ENCODE measurements at regions not wholly inside any gene's neighbourhood (a gene's known extent, or its start where the extent isn't known, plus 50 kb on each side); places are given as distances from the start of the nearest gene placed in this dataset.
"Not testable (repeated sequence)": the region's sequence is repeated elsewhere in the genome, so short reads cannot be mapped to it uniquely, and the experiment has no call there.

DNA sequence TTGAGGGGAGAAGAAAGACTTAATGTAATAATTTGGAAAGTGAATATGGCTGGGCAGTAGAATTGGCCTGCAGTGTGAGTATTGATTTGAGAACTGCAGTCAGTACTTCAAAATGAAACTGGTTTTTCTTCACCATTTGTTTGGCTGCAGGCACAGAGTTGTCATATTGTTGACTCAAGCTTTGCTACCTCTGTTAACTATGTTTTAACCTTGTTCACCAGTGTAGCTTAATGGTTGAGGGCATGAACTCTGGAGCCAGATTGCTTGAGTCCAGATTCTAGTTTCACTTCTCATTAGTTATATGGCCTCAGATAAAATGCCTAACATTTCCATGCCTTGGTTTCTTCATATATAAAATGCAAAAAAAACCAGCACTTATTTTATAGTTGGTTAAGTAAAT, 64.1 kb downstream of the CFAP44 start:
- Histone ChIP-seq H3K4me2 (no peak overlapping the region), H3K79me2 (ENCODE audit: low read depth) (no peaks in the 10 kb centered on the region), H3K9me3 (ENCODE audit: low read depth) (no peaks in the 10 kb centered on the region), H3K36me3 (no peaks in the 10 kb centered on the region), H3K4me3 (no peak overlapping the region), H3K4me1 (no peaks in the 10 kb centered on the region), H4K20me1 (ENCODE audit: low read depth) (no peaks in the 10 kb centered on the region), H3K27me3 (no peaks in the 10 kb centered on the region), H3K9ac (no peak overlapping the region), H2AFZ (replicated peaks) (no peak overlapping the region), H3K27ac (no peak overlapping the region), H3F3A (ENCODE audit: low read depth) (no peaks in the 10 kb centered on the region)
- H3K9me3 Mint-ChIP-seq: no peaks in the 10 kb centered on the region
- no peak overlapping the region for H3K27ac Mint-ChIP-seq
- DNase-seq (ENCODE audit: low spot score): no peak
- H3K36me3 Mint-ChIP-seq: peaks cover 2% of the 10 kb centered on the region
- TF ChIP-seq EZH2 (IDR thresholded peaks at IDR 0.05) (no peak), EZH2phosphoT487 (IDR thresholded peaks at IDR 0.05) (no peak)
- TF ChIP-seq, protein P1, sequence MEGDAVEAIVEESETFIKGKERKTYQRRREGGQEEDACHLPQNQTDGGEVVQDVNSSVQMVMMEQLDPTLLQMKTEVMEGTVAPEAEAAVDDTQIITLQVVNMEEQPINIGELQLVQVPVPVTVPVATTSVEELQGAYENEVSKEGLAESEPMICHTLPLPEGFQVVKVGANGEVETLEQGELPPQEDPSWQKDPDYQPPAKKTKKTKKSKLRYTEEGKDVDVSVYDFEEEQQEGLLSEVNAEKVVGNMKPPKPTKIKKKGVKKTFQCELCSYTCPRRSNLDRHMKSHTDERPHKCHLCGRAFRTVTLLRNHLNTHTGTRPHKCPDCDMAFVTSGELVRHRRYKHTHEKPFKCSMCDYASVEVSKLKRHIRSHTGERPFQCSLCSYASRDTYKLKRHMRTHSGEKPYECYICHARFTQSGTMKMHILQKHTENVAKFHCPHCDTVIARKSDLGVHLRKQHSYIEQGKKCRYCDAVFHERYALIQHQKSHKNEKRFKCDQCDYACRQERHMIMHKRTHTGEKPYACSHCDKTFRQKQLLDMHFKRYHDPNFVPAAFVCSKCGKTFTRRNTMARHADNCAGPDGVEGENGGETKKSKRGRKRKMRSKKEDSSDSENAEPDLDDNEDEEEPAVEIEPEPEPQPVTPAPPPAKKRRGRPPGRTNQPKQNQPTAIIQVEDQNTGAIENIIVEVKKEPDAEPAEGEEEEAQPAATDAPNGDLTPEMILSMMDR (IDR thresholded peaks at IDR 0.05): no peak
- H3K4me1 Mint-ChIP-seq: no peaks in the 10 kb centered on the region
- no peaks in the 10 kb centered on the region for H3K27me3 Mint-ChIP-seq (ENCODE audit: insufficient read depth, low read depth)
- no peak overlapping the region for H3K4me3 Mint-ChIP-seq

DNA sequence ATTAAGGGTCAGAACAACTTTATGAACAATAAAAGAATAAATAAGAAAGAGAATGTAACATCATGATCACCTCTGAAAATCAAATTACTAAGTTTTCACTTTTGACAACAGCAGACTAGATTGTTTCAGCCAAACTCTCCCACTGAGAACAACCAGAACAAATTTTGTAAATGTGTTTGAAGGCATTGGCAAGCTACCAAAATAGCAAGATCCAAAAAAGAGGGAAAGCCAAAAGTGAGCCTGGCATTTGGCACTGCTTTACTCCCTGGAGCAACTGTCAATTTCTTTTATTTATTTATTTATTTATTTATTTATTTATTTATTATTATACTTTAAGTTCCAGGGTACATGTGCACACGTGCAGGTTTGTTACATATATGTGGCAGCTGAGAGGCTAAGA, 67.2 kb downstream of the CFAP44 start:
- Mint-ChIP-seq H3K4me1 (no peaks in the 10 kb centered on the region), H3K9me3 (peaks cover 15% of the 10 kb centered on the region), H3K36me3 (peaks cover 9% of the 10 kb centered on the region), H3K4me3 (no peak overlapping the region), H3K27ac (no peak overlapping the region), H3K27me3 (ENCODE audit: insufficient read depth, low read depth) (no peaks in the 10 kb centered on the region)
- H3K4me3 ChIP-seq: no peak overlapping the region
- H3K9me3 ChIP-seq (ENCODE audit: low read depth): no peaks in the 10 kb centered on the region
- H3K27ac ChIP-seq: no peak overlapping the region
- no peak overlapping the region for H3K4me2 ChIP-seq
- no peak overlapping the region for H3K9ac ChIP-seq
- H3K79me2 ChIP-seq (ENCODE audit: low read depth): no peaks in the 10 kb centered on the region
- no peak for TF ChIP-seq EZH2 (IDR thresholded peaks at IDR 0.05)
- TF ChIP-seq, protein P1 (IDR thresholded peaks at IDR 0.05): no peak
- no peak for TF ChIP-seq EZH2phosphoT487 (IDR thresholded peaks at IDR 0.05)
- no peak overlapping the region for H2AFZ ChIP-seq (replicated peaks)
- no peaks in the 10 kb centered on the region for H4K20me1 ChIP-seq (ENCODE audit: low read depth)
- H3K27me3 ChIP-seq: no peaks in the 10 kb centered on the region
- H3K36me3 ChIP-seq: no peaks in the 10 kb centered on the region
- no peak for DNase-seq (ENCODE audit: low spot score)
- H3F3A ChIP-seq (ENCODE audit: low read depth): no peaks in the 10 kb centered on the region
- H3K4me1 ChIP-seq: no peaks in the 10 kb centered on the region

DNA sequence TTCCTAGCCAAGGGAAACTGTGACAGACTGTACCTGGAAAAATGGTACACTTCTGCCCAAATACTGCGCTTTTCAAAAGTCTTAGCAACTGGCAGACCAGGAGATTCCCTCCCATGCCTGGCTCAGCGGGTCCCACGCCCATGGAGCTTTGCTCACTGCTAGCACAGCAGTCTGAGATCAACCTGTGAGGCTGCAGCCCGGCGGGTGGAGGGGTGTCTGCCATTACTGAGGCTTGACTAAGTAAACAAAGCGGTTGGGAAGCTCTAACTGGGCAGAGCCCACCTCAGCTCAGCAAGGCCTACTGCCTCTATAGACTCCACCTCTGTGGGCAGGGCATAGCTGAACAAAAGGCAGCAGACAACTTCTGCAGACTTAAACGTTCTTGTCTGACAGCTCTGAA, 74.5 kb downstream of the CFAP44 start:
- H3K27me3 Mint-ChIP-seq (ENCODE audit: insufficient read depth, low read depth); H3K4me3 Mint-ChIP-seq; H3K36me3 ChIP-seq; H3K79me2 ChIP-seq (ENCODE audit: low read depth); H3K9me3 ChIP-seq (ENCODE audit: low read depth); H3K4me3 ChIP-seq; H3K27ac ChIP-seq; H4K20me1 ChIP-seq (ENCODE audit: low read depth); H2AFZ ChIP-seq (replicated peaks); H3F3A ChIP-seq (ENCODE audit: low read depth); H3K27me3 ChIP-seq; DNase-seq (ENCODE audit: low spot score); H3K9ac ChIP-seq; H3K27ac Mint-ChIP-seq; H3K4me1 ChIP-seq; H3K4me1 Mint-ChIP-seq; H3K4me2 ChIP-seq: not testable (repeated sequence)
- Mint-ChIP-seq H3K36me3 (peaks cover 14% of the 10 kb centered on the region), H3K9me3 (peaks cover 14% of the 10 kb centered on the region)

DNA sequence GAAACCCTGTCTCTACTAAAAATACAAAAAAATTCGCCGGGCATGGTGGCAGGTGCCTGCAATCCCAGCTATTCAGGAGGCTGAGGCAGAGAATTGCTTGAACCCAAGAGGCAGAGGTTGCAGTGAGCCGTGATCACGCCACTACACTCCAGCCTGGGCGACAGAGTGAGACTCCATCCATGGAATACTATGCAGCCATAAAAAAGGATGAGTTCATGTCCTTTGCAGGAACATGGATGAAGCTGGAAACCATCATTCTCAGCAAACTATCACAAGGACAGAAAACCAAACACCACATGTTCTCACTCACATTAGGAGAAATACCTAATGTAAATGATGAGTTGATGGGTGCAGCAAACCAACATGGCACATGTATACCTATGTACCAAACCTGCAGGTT, 86.0 kb downstream of the CFAP44 start:
- not testable (repeated sequence) for H3K9me3 Mint-ChIP-seq; H3K27ac Mint-ChIP-seq; H3K27me3 Mint-ChIP-seq (ENCODE audit: insufficient read depth, low read depth); H3K4me3 Mint-ChIP-seq; H3K36me3 ChIP-seq; H3K4me3 ChIP-seq; H3K4me2 ChIP-seq; H3K4me1 Mint-ChIP-seq; DNase-seq (ENCODE audit: low spot score); H3K9ac ChIP-seq; H3F3A ChIP-seq (ENCODE audit: low read depth); H4K20me1 ChIP-seq (ENCODE audit: low read depth); H3K4me1 ChIP-seq; H3K9me3 ChIP-seq (ENCODE audit: low read depth); H2AFZ ChIP-seq (replicated peaks); H3K27me3 ChIP-seq; H3K79me2 ChIP-seq (ENCODE audit: low read depth); H3K36me3 Mint-ChIP-seq; H3K27ac ChIP-seq

Measured in neural progenitor cell (in vitro differentiated cells).